Keratinocyte (primary cell): ENCODE measurements at regions not wholly inside any gene's neighbourhood (a gene's known extent, or its start where the extent isn't known, plus 50 kb on each side); places are given as distances from the start of the nearest gene placed in this dataset.

Experiments
- DNase-seq: peaks from one replicate; pipeline ENCODE4 v3.0.0-alpha.2; 2011; ENCODE audit warnings: low read depth, missing footprints, low spot score
- FAIRE-seq: peaks from 2 replicates; lab custom pipeline; 2011; peaks lifted over from hg19 to GRCh38; lab: Jason Lieb, UNC
- H2AFZ ChIP-seq: 2 replicates; pipeline ENCODE4 v1.6.0; 2012; ENCODE audit warnings: low read length, control low read depth, inconsistent platforms; ENCODE audit not compliant: control insufficient read depth
- H3K27ac ChIP-seq: 2 replicates; pipeline ENCODE4 v1.5.1; 2011; ENCODE audit warnings: low read length; ENCODE audit not compliant: control insufficient read depth, insufficient read depth
- H3K27me3 ChIP-seq: 3 replicates; pipeline ENCODE4 v1.6.0; 2011; ENCODE audit warnings: low read length; ENCODE audit not compliant: control insufficient read depth, insufficient read depth; ENCODE audit errors: extremely low read depth
- H3K36me3 ChIP-seq, 2 experiments: 2 replicates in 1 of 2; 3 replicates in 1 of 2; pipeline ENCODE4 v1.5.1; 2011; ENCODE audit warnings: low read length in 2 of 2, mild to moderate bottlenecking in 1 of 2; ENCODE audit not compliant: control insufficient read depth in 2 of 2, insufficient read depth in 2 of 2; ENCODE audit errors: extremely low read depth in 1 of 2
- H3K4me1 ChIP-seq: 3 replicates; pipeline ENCODE4 v1.5.1; 2011; ENCODE audit warnings: low read length; ENCODE audit not compliant: control insufficient read depth, insufficient read depth; ENCODE audit errors: extremely low read depth
- H3K4me2 ChIP-seq: 3 replicates; pipeline ENCODE4 v1.6.0; 2011; ENCODE audit warnings: low read depth, low read length; ENCODE audit not compliant: control insufficient read depth, insufficient read depth; ENCODE audit errors: extremely low read depth
- H3K4me3 ChIP-seq, 3 experiments: fragments of 200-600 bp in 1 of 3; sonication (generic) in 1 of 3; 2 replicates in 2 of 3; 3 replicates in 1 of 3; pipeline ENCODE4 v1.5.1; 2011 to 2016; ENCODE audit warnings: low read length in 3 of 3, mild to moderate bottlenecking in 3 of 3, control low read depth in 2 of 3, inconsistent platforms in 1 of 3, low read depth in 1 of 3, mixed read lengths in 1 of 3, mixed run types in 1 of 3, moderate library complexity in 1 of 3; ENCODE audit not compliant: control insufficient read depth in 2 of 3, insufficient read depth in 2 of 3; ENCODE audit errors: extremely low read depth in 1 of 3
- H3K79me2 ChIP-seq: 2 replicates; pipeline ENCODE4 v1.6.0; 2012; ENCODE audit warnings: low read length; ENCODE audit not compliant: control insufficient read depth, insufficient read depth
- H3K9ac ChIP-seq: 3 replicates; pipeline ENCODE4 v1.6.0; 2011; ENCODE audit warnings: low read length; ENCODE audit not compliant: control insufficient read depth, insufficient read depth; ENCODE audit errors: extremely low read depth
- H3K9me1 ChIP-seq: 3 replicates; pipeline ENCODE4 v1.6.0; 2011; ENCODE audit warnings: low read length; ENCODE audit not compliant: control insufficient read depth, insufficient read depth; ENCODE audit errors: extremely low read depth
- H3K9me3 ChIP-seq: 2 replicates; pipeline ENCODE4 v1.5.1; 2012; ENCODE audit warnings: low read depth, low read length; ENCODE audit not compliant: control insufficient read depth
- H4K20me1 ChIP-seq: 3 replicates; pipeline ENCODE4 v1.6.0; 2011; ENCODE audit warnings: low read length; ENCODE audit not compliant: control insufficient read depth, insufficient read depth; ENCODE audit errors: extremely low read depth
- CTCF ChIP-seq, 3 experiments: IDR thresholded peaks in 1 of 3; conservative IDR thresholded peaks in 1 of 3; optimal IDR thresholded peaks in 1 of 3; 2 replicates in 2 of 3; 3 replicates in 1 of 3; pipeline versions ENCODE3 to v1.5.1; 2011; ENCODE audit warnings: low read length in 3 of 3, mild to moderate bottlenecking in 3 of 3, moderate library complexity in 2 of 3, control low read depth in 1 of 3, inconsistent platforms in 1 of 3; ENCODE audit not compliant: insufficient read depth in 2 of 3; ENCODE audit errors: extremely low read depth in 1 of 3
- EZH2 ChIP-seq: IDR thresholded peaks from one replicate; pipeline ENCODE4 v1.6.1; 2012; ENCODE audit warnings: inconsistent platforms, mild to moderate bottlenecking, low read length, moderate library complexity
- dilution Hi-C: fragments of 300-500 bp; cut with MboI; formaldehyde crosslinking; loops from one replicate; pipeline ENCODE4 v1.7.0; 2020; ENCODE audit warnings: low sequenced_read_pairs; ENCODE audit not compliant: extremely low pct_ligation_motif_present

- Histone ChIP-seq H3K9me1 (no peaks in the 10 kb centered on the region), H2AFZ (no peak overlapping the region), H4K20me1 (no peaks in the 10 kb centered on the region), H3K79me2 (no peaks in the 10 kb centered on the region), H3K27me3 (no peaks in the 10 kb centered on the region), H3K9me3 (no peaks in the 10 kb centered on the region), H3K4me2 (no peak overlapping the region), H3K4me3 (no peak overlapping the region), H3K36me3 (no peaks in the 10 kb centered on the region), H3K4me1 (peaks cover 23% of the 10 kb centered on the region), H3K9ac (no peak overlapping the region), H3K27ac (no peak overlapping the region)
- no peak for FAIRE-seq
- dilution Hi-C loops, result no loop called here
- no peak for DNase-seq
- TF ChIP-seq CTCF (optimal IDR thresholded peaks at IDR 0.05 in 1 of 3, IDR thresholded peaks at IDR 0.05 in 1 of 3, conservative IDR thresholded peaks at IDR 0.05 in 1 of 3; ENCODE audit: extremely low read depth in 1 of 3, insufficient read depth in 2 of 3, low read length in 3 of 3), result no peak
- TF ChIP-seq EZH2, result no peak
Measured at GRCh38 chr5:122262103-122262502, 49.9 kb upstream of the SNCAIP start.
